NCI-H69 (cell line): ENCODE measurements at regions not wholly inside any gene's neighbourhood (a gene's known extent, or its start where the extent isn't known, plus 50 kb on each side); places are given as distances from the start of the nearest gene placed in this dataset.
A peak's percentile ranks its signal among the peaks of the same experiment; 100 is the strongest.
"Not testable (repeated sequence)": the region's sequence is repeated elsewhere in the genome, so short reads cannot be mapped to it uniquely, and the experiment has no call there.

Source experiments
- DNase-seq: peaks from one replicate; lab custom pipeline; 2025; lab: John Stamatoyannopoulos, UW

GRCh38 chr11:92111287-92111686 lies 113.3 kb upstream of the FAT3 start:
- no peak for DNase-seq

DNA sequence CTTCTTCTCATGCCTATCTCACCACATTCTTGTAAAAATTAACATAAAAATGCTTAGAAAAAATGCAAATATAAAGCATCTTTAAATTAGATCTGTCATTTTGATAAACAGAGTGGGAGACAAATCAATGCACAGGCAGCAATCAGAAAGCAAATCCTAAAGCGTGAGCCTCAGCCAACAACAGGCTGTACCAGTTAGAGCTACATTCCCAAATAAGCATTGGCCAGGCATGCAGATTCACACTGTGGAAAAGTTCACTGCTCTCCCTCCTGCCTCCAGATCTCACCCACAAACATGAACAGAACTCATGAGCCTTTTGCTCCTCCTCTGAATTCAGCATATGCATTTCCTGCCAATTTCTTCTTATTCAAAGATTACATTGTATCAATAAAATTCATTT lies 115.2 kb upstream of the FAT3 start:
- DNase-seq: no peak

DNA sequence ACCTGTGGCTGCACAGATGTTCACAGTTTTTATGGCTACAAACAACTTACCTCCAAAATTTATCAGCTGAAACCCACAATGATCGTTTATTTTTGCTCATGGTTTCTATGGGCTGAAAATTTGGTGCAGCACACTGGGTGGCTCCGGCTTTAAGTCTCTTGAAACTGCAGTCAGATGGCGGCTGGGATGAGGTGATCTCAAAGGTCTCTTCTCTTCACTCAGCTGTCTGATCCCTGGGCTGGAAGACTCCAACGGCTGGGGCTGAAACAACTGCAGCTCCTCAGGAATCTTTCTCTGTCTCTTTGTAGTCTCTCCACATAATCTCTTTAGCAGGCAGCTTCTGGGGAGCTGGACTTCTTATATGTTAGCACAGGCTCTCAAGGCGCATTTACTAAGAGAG lies 117.3 kb upstream of the FAT3 start:
- no peak for DNase-seq

GRCh38 chr11:92104349-92104748 lies 120.3 kb upstream of the FAT3 start:
- DNase-seq: no peak

DNA sequence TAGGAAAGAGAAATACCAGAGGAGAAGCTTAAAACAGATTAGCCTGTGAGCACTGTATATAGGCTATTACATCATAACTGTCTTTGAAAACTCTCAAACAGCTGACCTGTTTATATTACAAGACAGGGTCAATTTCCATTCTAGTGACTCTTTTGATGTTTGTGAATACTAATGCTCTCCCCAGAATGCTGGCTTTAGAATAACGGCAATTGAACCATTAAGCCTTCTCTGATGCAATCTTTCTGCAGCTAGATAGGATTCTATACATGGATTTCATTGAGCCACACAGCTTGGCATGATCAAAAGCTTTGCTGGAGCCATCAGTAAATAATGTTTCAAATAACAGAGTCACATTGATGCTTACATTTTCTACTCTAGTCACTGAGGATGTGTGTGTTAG lies 122.7 kb upstream of the FAT3 start:
- peak; percentile 40 for DNase-seq

GRCh38 chr11:92099183-92099582 lies 125.4 kb upstream of the FAT3 start:
- DNase-seq: no peak

GRCh38 chr11:92098172-92098571 lies 126.4 kb upstream of the FAT3 start:
- DNase-seq: no peak

DNA sequence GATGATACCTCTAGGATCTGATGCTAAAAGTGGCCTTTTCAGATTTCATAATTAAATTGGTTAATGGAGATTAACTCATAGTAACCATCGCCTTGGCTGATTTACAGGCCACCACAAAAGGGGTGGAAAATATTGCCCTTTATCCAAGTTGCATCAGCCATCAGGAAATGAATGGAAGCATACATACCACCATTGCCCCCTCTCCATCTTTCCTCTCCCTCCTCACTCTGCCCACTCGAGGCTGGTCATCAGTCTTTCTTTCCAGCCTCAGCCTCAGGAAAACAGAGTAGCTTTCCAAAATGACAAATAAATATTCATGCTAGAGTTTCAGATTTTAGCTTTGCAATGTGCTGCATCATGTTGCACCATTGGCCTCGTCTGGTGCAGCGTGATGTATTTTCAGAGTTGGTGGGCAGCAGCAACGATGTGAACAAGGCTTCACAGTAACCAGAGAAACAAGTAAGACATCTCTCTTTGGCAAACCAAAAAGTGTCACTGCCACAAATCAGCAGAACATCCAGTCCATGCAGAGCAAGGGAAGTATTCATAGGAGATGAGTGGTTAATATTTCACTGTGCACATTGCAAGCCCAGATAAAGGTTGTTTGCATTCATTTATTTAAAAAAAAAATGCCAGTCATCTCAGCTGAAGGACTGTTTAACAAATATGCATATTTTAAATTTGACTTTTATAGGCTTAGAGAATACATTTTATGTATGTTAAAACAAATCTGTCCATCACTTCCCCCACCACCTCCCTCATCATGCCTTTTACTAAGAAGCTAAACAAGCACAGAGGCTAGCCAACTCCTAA lies 136.7 kb upstream of the FAT3 start:
- DNase-seq: no peak

GRCh38 chr11:92083123-92083522 lies 141.5 kb upstream of the FAT3 start:
- DNase-seq: no peak

DNA sequence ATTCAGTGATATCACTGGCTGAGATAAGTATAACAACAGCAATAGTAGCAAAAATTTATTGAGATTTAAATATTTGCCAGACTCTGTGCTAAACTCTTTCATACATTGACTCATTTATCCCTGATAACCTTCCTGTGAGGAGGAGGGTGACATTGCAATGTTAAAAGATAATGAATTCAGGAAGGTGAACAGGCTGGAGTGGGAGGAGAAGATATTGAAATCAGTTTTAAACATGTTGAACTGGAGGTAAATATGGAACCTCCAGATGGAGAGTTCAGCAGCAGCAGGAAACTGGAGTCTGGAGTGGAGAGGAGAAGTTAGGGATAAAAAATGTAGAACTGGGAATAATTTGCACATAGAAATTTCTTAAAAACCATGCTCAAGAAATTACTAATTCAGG lies 142.0 kb upstream of the FAT3 start:
- no peak for DNase-seq

DNA sequence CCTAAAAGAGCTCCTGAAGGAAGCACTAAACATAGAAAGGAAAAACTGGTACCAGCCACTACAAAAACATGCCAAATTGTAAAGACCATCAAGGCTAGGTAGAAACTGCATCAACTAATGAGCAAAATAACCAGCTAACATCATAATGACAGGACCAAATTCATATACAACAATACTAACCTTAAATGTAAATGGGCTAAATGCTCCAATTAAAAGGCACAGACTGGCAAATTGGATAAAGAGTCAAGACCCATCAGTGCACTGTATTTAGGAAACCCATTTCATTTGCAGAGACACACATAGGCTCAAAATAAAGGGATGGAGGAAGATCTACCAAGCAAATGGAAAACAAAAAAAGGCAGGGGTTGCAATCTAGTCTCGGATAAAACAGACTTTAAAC lies 150.1 kb upstream of the FAT3 start:
- DNase-seq: not testable (repeated sequence)

GRCh38 chr11:92071660-92072059 lies 153.0 kb upstream of the FAT3 start:
- DNase-seq: no peak

DNA sequence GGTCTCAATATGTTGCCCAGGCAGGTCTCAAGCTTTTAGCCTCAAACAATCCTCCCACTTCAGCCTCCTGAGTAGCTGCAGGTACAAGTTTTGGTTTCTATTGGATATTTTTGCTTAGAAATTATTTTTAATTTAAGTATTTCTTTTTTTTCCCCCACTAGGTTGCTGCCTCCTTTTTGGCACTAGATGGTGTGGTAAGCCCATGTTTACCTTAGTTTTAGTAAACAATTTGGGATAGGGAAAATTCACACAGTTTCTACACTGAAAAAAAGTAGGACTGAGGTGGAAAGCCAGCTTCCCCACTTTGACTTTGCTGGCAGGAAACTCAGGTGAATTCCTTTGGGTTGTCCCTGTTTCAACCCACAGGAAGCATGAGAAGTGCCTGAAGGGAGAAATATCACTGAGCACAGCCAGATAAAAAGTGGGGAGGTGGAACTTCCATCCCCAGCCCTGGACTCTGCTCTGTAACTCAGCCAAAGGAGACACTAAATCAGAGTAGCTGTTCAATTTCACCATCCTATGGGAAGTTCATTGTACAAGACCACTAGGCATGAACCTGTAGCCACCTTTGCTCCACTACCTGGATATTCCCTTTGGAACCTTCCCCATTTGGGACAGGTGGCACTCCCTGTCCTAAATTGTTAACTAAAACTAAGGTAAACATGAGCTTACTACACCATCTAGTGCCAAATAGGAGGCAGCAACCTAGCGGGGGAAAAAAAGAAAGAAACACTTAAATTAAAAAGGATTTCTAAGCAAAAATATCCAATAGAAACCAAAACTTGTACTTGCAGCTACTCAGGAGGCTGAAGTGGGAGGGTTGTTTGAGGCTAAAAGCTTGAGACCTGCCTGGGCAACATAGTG lies 154.4 kb upstream of the FAT3 start:
- DNase-seq: no peak

DNA sequence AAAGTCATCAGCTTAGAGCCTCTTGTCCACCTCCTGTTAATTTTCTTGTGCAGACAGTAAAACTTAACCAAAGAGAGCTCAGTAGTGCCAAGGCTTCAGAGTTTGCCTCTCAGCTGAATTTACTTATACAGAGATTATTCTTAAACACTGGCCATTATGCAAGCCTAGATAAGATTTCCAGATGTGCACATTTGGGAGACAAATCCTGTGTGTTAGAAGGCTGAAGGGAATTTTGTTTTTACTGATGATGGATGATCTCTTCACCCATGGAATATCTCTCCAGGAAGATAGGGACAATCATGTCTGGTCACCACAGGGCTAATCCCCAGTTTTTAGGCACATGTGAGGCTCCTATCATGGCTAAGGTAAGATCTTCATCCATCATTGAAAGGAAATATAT lies 157.6 kb upstream of the FAT3 start:
- no peak for DNase-seq

- no peak for DNase-seq
Measured at GRCh38 chr11:92061456-92062062, 163.1 kb upstream of the FAT3 start.

DNA sequence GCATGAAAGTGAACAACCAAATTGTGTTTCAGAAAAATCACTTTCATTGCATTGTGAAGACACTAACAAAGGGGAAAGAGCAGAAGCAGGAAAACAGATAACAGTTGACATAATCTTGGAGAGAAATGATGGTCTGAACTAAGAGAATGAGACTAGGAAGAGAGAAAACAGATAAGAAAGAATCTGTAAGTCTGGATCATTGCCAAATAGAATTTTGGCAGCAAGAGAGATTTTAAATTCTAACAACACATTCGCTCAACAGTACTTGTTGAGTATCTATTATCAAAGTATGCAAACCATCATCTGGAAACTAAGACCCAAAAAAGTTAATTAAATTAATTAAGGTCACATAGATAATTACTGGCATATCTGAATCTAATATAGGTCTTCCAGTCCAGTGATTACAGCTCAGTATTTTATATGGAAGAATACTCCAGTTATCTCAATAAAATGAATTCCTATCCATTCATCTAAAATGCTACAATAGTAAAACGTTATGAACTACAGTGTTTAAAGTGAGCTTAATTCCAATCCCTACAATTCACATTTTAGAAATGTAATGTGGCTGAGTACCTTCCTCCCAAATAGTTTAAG lies 166.7 kb upstream of the FAT3 start:
- DNase-seq: no peak

GRCh38 chr11:92053216-92053615 lies 171.4 kb upstream of the FAT3 start:
- DNase-seq: peak; percentile 55

- DNase-seq: peak; percentile 67
Measured at GRCh38 chr11:92050305-92050704, 174.3 kb upstream of the FAT3 start.

- peak; percentile 90 for DNase-seq
Measured at GRCh38 chr11:92048415-92048814, 176.2 kb upstream of the FAT3 start.

GRCh38 chr11:92046103-92046502 lies 178.5 kb upstream of the FAT3 start:
- no peak for DNase-seq

DNA sequence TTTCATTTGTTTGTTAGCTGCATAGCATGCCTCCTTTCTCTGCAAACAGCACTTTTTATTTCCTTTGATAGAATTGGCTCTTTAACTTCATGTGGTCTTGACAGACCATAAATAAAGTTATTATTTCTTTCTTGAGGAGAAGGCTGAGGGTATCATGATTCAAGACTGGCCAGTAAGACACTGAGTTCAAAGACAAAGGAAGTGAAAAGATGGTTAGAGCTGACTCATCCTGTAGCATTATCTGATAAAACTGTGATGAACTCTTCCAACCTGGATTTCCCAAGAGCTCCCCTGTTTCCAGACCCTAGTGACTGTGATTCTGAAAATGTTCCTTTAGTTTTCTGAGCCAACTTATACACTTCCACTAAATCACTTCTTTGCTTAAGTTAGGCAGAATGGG lies 179.3 kb upstream of the FAT3 start:
- DNase-seq: peak; percentile 29

DNA sequence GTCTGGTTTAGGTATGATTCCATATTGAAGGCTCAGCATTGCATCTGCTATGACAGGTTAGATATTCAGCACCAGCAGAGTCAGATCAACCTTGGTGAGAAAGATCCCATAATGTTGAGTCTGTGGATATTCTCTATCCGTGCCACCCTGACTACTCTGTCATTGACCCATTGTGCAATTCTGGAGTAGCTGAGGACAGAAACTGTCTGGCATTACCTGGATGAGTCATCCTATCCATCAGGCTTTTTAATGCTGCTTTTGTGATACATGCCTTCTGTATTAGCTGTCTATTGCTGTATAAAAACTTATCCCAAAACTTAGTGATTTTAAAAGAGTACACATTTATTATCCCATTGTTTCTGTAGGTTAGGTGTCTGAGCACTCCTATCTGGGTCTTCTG lies 189.1 kb upstream of the FAT3 start:
- peak; percentile 20 for DNase-seq
